ENCODE measurements at regions not wholly inside any gene's neighbourhood (a gene's known extent, or its start where the extent isn't known, plus 50 kb on each side); places are given as distances from the start of the nearest gene placed in this dataset.

DNA sequence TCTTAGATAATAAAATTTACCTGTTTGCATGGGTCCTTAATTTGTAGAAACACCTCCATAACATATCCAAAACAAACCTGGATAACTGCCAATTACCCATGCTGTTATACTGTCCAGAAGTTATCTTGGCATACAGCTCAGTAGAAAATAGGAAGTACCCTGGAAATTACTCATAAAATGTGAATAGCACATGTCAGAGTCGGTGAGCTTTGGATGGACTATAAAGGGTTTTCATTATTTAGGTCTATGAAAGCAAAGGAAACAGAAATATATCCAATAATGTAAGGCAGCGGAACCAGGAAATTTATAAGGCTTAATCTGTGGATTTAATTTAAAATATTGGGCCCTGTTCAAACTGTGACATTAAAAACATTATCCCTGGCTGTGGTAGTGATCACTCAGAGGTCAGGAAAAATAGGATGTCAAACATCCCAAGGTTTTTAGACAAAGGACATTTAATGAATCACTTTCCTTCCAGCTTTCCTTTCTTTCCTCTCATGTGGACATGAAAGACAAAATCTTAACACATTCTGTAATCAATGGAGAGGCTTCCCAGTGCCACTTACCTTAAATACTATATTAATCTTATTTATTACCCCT, 459.0 kb upstream of the DPH6 start:
- DNase-seq (ENCODE audit: low read depth in 2 of 2) = no peak
- TF ChIP-seq CTCF (conservative IDR thresholded peaks at IDR 0.05 in 1 of 2, IDR thresholded peaks at IDR 0.05 in 1 of 2; ENCODE audit: low read depth in 1 of 2, low read length in 2 of 2) (no peak), EZH2 (IDR thresholded peaks at IDR 0.05; ENCODE audit: low read length, missing control alignments) (no peak)
- Histone ChIP-seq H3K4me2 (ENCODE audit: extremely low read depth, insufficient read depth, low read length) (no peak overlapping the region), H3K36me3 (ENCODE audit: control insufficient read depth, insufficient read depth, low read length) (no peaks in the 10 kb centered on the region), H3K4me1 (ENCODE audit: control insufficient read depth, extremely low read depth, insufficient read depth, low read length) (no peaks in the 10 kb centered on the region), H4K20me1 (ENCODE audit: control insufficient read depth, extremely low read depth, insufficient read depth, low read length) (no peaks in the 10 kb centered on the region), H3K27ac (ENCODE audit: insufficient read depth, low read length) (no peak overlapping the region), H3K79me2 (ENCODE audit: control insufficient read depth, insufficient read depth, low read length) (no peaks in the 10 kb centered on the region), H2AFZ (ENCODE audit: low read length) (no peak overlapping the region), H3K27me3 (ENCODE audit: control insufficient read depth, insufficient read depth, low read length) (no peaks in the 10 kb centered on the region), H3K4me3 (replicated peaks in 1 of 4; ENCODE audit: control extremely low read depth in 1 of 4, insufficient read depth in 1 of 4, low read depth in 3 of 4, low read length in 4 of 4) (no peak overlapping the region), H3K9me3 (ENCODE audit: control insufficient read depth, insufficient read depth, low read depth, low read length) (no peaks in the 10 kb centered on the region), H3K9ac (ENCODE audit: insufficient read depth, low read length) (no peak overlapping the region)

DNA sequence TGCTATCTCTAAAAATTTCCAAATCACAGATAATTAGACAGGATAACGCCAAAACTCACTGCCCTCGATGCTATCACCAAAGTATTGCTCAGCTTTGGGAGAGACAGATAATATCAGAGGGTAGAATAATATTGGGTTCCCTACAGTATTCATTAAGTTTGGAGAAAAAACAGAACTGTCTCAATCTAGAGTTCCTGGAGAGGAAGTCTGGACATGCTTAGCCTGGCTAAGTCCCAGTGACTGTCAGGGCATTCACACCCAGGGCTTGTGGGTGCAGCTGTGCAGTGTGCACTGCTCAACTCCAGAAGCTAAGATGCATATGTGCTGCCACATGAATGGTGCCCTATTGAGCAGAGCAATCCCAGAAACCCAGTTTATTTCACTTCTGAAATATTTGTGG, 459.6 kb upstream of the DPH6 start:
- H3K27me3 ChIP-seq (ENCODE audit: control insufficient read depth, insufficient read depth, low read length) = no peaks in the 10 kb centered on the region
- no peaks in the 10 kb centered on the region for H3K9me3 ChIP-seq (ENCODE audit: control insufficient read depth, insufficient read depth, low read depth, low read length)
- H3K4me1 ChIP-seq (ENCODE audit: control insufficient read depth, extremely low read depth, insufficient read depth, low read length) = no peaks in the 10 kb centered on the region
- H4K20me1 ChIP-seq (ENCODE audit: control insufficient read depth, extremely low read depth, insufficient read depth, low read length) = no peaks in the 10 kb centered on the region
- no peak overlapping the region for H3K27ac ChIP-seq (ENCODE audit: insufficient read depth, low read length)
- H3K79me2 ChIP-seq (ENCODE audit: control insufficient read depth, insufficient read depth, low read length) = no peaks in the 10 kb centered on the region
- H3K36me3 ChIP-seq (ENCODE audit: control insufficient read depth, insufficient read depth, low read length) = no peaks in the 10 kb centered on the region
- no peak overlapping the region for H3K4me2 ChIP-seq (ENCODE audit: extremely low read depth, insufficient read depth, low read length)
- H3K9ac ChIP-seq (ENCODE audit: insufficient read depth, low read length) = no peak overlapping the region
- TF ChIP-seq CTCF (conservative IDR thresholded peaks at IDR 0.05 in 1 of 2, IDR thresholded peaks at IDR 0.05 in 1 of 2; ENCODE audit: low read depth in 1 of 2, low read length in 2 of 2) = no peak
- no peak for TF ChIP-seq EZH2 (IDR thresholded peaks at IDR 0.05; ENCODE audit: low read length, missing control alignments)
- no peak overlapping the region for H2AFZ ChIP-seq (ENCODE audit: low read length)
- H3K4me3 ChIP-seq (replicated peaks in 1 of 4; ENCODE audit: control extremely low read depth in 1 of 4, insufficient read depth in 1 of 4, low read depth in 3 of 4, low read length in 4 of 4) = no peak overlapping the region
- no peak for DNase-seq (ENCODE audit: low read depth in 2 of 2)

DNA sequence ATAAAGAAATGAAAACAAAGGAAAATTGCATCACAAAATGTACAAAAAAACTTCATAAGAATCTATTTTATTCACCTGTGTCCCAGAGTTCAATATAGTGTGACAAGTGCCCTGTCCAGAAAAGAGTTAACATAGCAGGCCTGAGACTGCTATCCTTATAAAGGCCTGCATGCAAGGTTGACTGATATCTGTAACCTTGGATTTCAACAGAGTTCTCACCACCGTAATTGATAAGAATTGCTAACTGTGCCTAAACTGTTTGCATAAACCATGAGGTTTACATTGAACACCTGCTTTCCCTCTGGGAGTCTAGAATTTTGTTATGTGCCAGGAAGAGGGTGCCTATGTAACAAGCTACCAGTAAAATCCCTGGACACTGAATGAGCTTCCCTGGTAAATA, 461.7 kb upstream of the DPH6 start:
- H4K20me1 ChIP-seq (ENCODE audit: control insufficient read depth, extremely low read depth, insufficient read depth, low read length) = no peaks in the 10 kb centered on the region
- H3K4me2 ChIP-seq (ENCODE audit: extremely low read depth, insufficient read depth, low read length) = no peak overlapping the region
- no peak for DNase-seq (ENCODE audit: low read depth in 2 of 2)
- no peaks in the 10 kb centered on the region for H3K4me1 ChIP-seq (ENCODE audit: control insufficient read depth, extremely low read depth, insufficient read depth, low read length)
- H3K9me3 ChIP-seq (ENCODE audit: control insufficient read depth, insufficient read depth, low read depth, low read length) = no peaks in the 10 kb centered on the region
- H3K79me2 ChIP-seq (ENCODE audit: control insufficient read depth, insufficient read depth, low read length) = no peaks in the 10 kb centered on the region
- no peak overlapping the region for H2AFZ ChIP-seq (ENCODE audit: low read length)
- TF ChIP-seq EZH2 (IDR thresholded peaks at IDR 0.05; ENCODE audit: low read length, missing control alignments) (no peak), CTCF (conservative IDR thresholded peaks at IDR 0.05 in 1 of 2, IDR thresholded peaks at IDR 0.05 in 1 of 2; ENCODE audit: low read depth in 1 of 2, low read length in 2 of 2) (no peak)
- H3K27ac ChIP-seq (ENCODE audit: insufficient read depth, low read length) = no peak overlapping the region
- no peak overlapping the region for H3K4me3 ChIP-seq (replicated peaks in 1 of 4; ENCODE audit: control extremely low read depth in 1 of 4, insufficient read depth in 1 of 4, low read depth in 3 of 4, low read length in 4 of 4)
- H3K9ac ChIP-seq (ENCODE audit: insufficient read depth, low read length) = no peak overlapping the region
- H3K27me3 ChIP-seq (ENCODE audit: control insufficient read depth, insufficient read depth, low read length) = no peaks in the 10 kb centered on the region
- no peaks in the 10 kb centered on the region for H3K36me3 ChIP-seq (ENCODE audit: control insufficient read depth, insufficient read depth, low read length)
